B cell (primary cell): ENCODE measurements at regions not wholly inside any gene's neighbourhood (a gene's known extent, or its start where the extent isn't known, plus 50 kb on each side); places are given as distances from the start of the nearest gene placed in this dataset.

Experiments
- ATAC-seq: fragments of 200-7000 bp; cut with Tn5 transposase; one replicate; pipeline ENCODE4 v1.10.0; 2021; ENCODE audit warnings: low read depth, mild to moderate bottlenecking, moderate number of reproducible peaks, moderate library complexity
- CTCF ChIA-PET: fragments of 350-600 bp; sonication (Branson Sonifier 250); formaldehyde crosslinking; loops from one replicate; lab custom pipeline; 2021; ENCODE audit warnings: antibody characterized with exemption, inconsistent platforms; lab: Charles Lee
- POLR2A ChIA-PET: fragments of 350-600 bp; sonication (Branson Sonifier 250); formaldehyde crosslinking; loops from one replicate; lab custom pipeline; 2021; ENCODE audit warnings: antibody characterized with exemption; lab: Charles Lee
- DNase-seq: peaks from one replicate; pipeline ENCODE4 v3.0.0; 2013
- H2AFZ ChIP-seq: 2 replicates; pipeline ENCODE4 v1.6.1; 2012; ENCODE audit warnings: mild to moderate bottlenecking, low read depth, low read length; ENCODE audit not compliant: insufficient read depth, poor library complexity, severe bottlenecking
- H3K27ac ChIP-seq, 2 donors: 1 replicate in 1 of 2; 2 replicates in 1 of 2; pipeline ENCODE4 v1.5.1; 2012 to 2013; ENCODE audit warnings: low read length in 2 of 2, mild to moderate bottlenecking in 2 of 2, moderate library complexity in 1 of 2
- H3K27me3 ChIP-seq, 4 experiments: fragments of 200-600 bp in 1 of 4; sonication (generic) in 1 of 4; replicated peaks in 1 of 4; 1 replicate in 2 of 4; 2 replicates in 2 of 4; pipeline versions ENCODE4 v1.6.1 to v1.7.0; 2013 to 2016; ENCODE audit warnings: low read length in 3 of 4, mild to moderate bottlenecking in 2 of 4, mixed read lengths in 1 of 4, moderate library complexity in 1 of 4; ENCODE audit not compliant: insufficient read depth in 4 of 4, control insufficient read depth in 3 of 4; ENCODE audit errors: control extremely low read depth in 1 of 4
- H3K36me3 ChIP-seq, 2 experiments: replicated peaks in 1 of 2; 1 replicate in 1 of 2; 2 replicates in 1 of 2; pipeline versions ENCODE4 v1.6.1 to v1.7.1; 2013; ENCODE audit warnings: low read length in 1 of 2; ENCODE audit not compliant: insufficient read depth in 2 of 2, control insufficient read depth in 1 of 2; ENCODE audit errors: control extremely low read depth in 1 of 2, extremely low read depth in 1 of 2
- H3K4me1 ChIP-seq, 2 donors: fragments of 200-600 bp in 1 of 2; sonication (generic) in 1 of 2; 1 replicate in 1 of 2; 2 replicates in 1 of 2; pipeline versions ENCODE4 v1.5.1 to v1.6.1; 2013 to 2017; ENCODE audit warnings: low read length in 2 of 2; ENCODE audit not compliant: control insufficient read depth in 2 of 2, insufficient read depth in 2 of 2
- H3K4me2 ChIP-seq: replicated peaks from 2 replicates; pipeline ENCODE3; 2012; ENCODE audit warnings: mild to moderate bottlenecking, low read depth, low read length; ENCODE audit not compliant: poor library complexity, severe bottlenecking
- H3K4me3 ChIP-seq, 5 experiments: fragments of 200-600 bp in 1 of 5; sonication (generic) in 1 of 5; 1 replicate in 3 of 5; 2 replicates in 2 of 5; pipeline versions ENCODE4 v1.5.1 to v1.7.0; 2011 to 2016; ENCODE audit warnings: low read length in 4 of 5, mild to moderate bottlenecking in 4 of 5, low read depth in 2 of 5, control low read depth in 1 of 5, moderate library complexity in 1 of 5; ENCODE audit not compliant: insufficient read depth in 1 of 5; ENCODE audit errors: control extremely low read depth in 1 of 5, extremely low read depth in 1 of 5
- H3K79me2 ChIP-seq: fragments of 200-600 bp; sonication (generic); one replicate; pipeline ENCODE4 v1.6.0; 2016; ENCODE audit warnings: low read length; ENCODE audit not compliant: control insufficient read depth, insufficient read depth
- H3K9ac ChIP-seq: fragments of 200-600 bp; sonication (generic); 2 replicates; pipeline ENCODE4 v1.6.1; 2017; ENCODE audit warnings: mild to moderate bottlenecking, low read length, moderate library complexity
- H3K9me3 ChIP-seq, 3 donors: one replicate each; pipeline versions ENCODE4 v1.6.1 to v1.7.1; 2013; ENCODE audit warnings: low read length in 2 of 3; ENCODE audit not compliant: control insufficient read depth in 2 of 3, insufficient read depth in 1 of 3; ENCODE audit errors: control extremely low read depth in 1 of 3
- H4K20me1 ChIP-seq: 2 replicates; pipeline ENCODE4 v1.6.0; 2012; ENCODE audit warnings: mild to moderate bottlenecking, low read length; ENCODE audit not compliant: insufficient read depth, control insufficient read depth, poor library complexity, severe bottlenecking
- H3K27ac Mint-ChIP-seq: one replicate; pipeline ENCODE4 v1.8.0; 2021; ENCODE audit warnings: mixed read lengths
- H3K27me3 Mint-ChIP-seq: one replicate; pipeline ENCODE4 v1.8.0; 2021; ENCODE audit warnings: mixed read lengths
- H3K4me1 Mint-ChIP-seq: one replicate; pipeline ENCODE4 v1.8.0; 2021; ENCODE audit warnings: mixed read lengths
- H3K4me3 Mint-ChIP-seq: one replicate; pipeline ENCODE4 v1.8.0; 2021; ENCODE audit warnings: mixed read lengths
- H3K9me3 Mint-ChIP-seq: one replicate; pipeline ENCODE4 v1.8.0; 2022; ENCODE audit warnings: mixed read lengths; ENCODE audit not compliant: insufficient read depth
- EZH2 ChIP-seq: IDR thresholded peaks from 2 replicates; pipeline ENCODE4 v1.6.1; 2012; ENCODE audit warnings: borderline replicate concordance, low read depth, mild to moderate bottlenecking, moderate library complexity, low read length; ENCODE audit not compliant: insufficient read depth, poor library complexity, severe bottlenecking
- WGBS: methylation state at CpG from one replicate; pipeline ENCODE4 v1.1.5; 2013; ENCODE audit warnings: missing lambda C conversion rate; ENCODE audit not compliant: insufficient coverage; 5-methylcytosine and 5-hydroxymethylcytosine counted together
- intact Hi-C: fragments of 100-400 bp; cut with micrococcal nuclease; formaldehyde crosslinking; loops from one replicate; pipeline ENCODE4 v1.10.0; 2022
- TF ChIP-seq, protein P1 (sequence below): fragments of 200-600 bp; IDR thresholded peaks from one replicate; pipeline ENCODE4 v1.8.0; 2022; ENCODE audit warnings: antibody characterized with exemption, mild to moderate bottlenecking

DNA sequence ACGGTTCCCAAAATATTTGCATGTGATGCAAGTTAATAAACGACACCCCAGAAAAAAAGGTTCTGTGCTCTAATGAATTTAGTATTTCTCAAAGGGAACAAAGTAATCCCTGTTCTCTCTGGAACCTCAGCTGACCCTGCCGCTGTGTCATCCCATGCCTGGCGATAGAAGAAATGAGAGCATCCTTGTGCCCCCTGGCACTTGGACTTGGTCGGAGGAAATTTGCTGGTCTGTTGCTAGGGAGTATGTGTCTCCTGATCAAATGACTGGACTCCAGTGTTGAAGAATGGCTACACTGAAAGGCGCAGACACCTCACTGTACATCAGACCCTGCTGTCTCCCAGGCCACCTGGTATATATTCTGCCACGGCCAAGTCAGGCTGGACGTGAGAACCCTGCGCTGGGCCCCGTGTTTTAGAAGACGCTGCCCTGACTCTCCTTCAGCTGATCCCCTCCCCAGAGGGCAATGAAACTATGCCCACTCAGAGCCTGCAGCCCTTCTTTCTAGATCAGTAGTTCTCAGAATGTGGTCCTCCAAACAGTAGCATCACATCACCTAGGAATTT, 67.2 kb downstream of the THNSL1 start:
- ATAC-seq (no peak), DNase-seq (no peak)
- H2AFZ ChIP-seq = no peak overlapping the region
- H3K9me3 ChIP-seq = no peaks in the 10 kb centered on the region
- no peaks in the 10 kb centered on the region for H3K4me1 Mint-ChIP-seq
- CTCF ChIA-PET = interaction anchor here (1.0 to 6.0 kb wide), 2 partner anchors 359 to 441 kb away, joined by 3 to 85 read pairs; no protein-coding TSS in a partner anchor
- no peaks in the 10 kb centered on the region for H3K27me3 ChIP-seq
- TF ChIP-seq, protein P1, sequence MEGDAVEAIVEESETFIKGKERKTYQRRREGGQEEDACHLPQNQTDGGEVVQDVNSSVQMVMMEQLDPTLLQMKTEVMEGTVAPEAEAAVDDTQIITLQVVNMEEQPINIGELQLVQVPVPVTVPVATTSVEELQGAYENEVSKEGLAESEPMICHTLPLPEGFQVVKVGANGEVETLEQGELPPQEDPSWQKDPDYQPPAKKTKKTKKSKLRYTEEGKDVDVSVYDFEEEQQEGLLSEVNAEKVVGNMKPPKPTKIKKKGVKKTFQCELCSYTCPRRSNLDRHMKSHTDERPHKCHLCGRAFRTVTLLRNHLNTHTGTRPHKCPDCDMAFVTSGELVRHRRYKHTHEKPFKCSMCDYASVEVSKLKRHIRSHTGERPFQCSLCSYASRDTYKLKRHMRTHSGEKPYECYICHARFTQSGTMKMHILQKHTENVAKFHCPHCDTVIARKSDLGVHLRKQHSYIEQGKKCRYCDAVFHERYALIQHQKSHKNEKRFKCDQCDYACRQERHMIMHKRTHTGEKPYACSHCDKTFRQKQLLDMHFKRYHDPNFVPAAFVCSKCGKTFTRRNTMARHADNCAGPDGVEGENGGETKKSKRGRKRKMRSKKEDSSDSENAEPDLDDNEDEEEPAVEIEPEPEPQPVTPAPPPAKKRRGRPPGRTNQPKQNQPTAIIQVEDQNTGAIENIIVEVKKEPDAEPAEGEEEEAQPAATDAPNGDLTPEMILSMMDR = no peak
- no peak for TF ChIP-seq EZH2
- H3K79me2 ChIP-seq = no peaks in the 10 kb centered on the region
- no peak overlapping the region for H3K4me3 ChIP-seq
- no peak overlapping the region for H3K4me2 ChIP-seq
- no peaks in the 10 kb centered on the region for H4K20me1 ChIP-seq
- no peak overlapping the region for H3K27ac ChIP-seq
- no peaks in the 10 kb centered on the region for H3K36me3 ChIP-seq
- 94% methylated on average over 11 of the region's 11 CpGs for whole genome bisulfite sequencing
- no peak overlapping the region for H3K27ac Mint-ChIP-seq
- H3K4me1 ChIP-seq = peaks cover 0 to 3% of the 10 kb centered on the region in 2 donors
- POLR2A ChIA-PET = no interaction called here
- H3K9me3 Mint-ChIP-seq = no peaks in the 10 kb centered on the region
- H3K27me3 Mint-ChIP-seq = peaks cover 15% of the 10 kb centered on the region
- no peak overlapping the region for H3K4me3 Mint-ChIP-seq
- intact Hi-C loops = loop anchor here (10.0 kb wide), 1 partner anchor 359 kb away; the partner anchor contains the start of gene ARHGAP21
- H3K9ac ChIP-seq = no peak overlapping the region

DNA sequence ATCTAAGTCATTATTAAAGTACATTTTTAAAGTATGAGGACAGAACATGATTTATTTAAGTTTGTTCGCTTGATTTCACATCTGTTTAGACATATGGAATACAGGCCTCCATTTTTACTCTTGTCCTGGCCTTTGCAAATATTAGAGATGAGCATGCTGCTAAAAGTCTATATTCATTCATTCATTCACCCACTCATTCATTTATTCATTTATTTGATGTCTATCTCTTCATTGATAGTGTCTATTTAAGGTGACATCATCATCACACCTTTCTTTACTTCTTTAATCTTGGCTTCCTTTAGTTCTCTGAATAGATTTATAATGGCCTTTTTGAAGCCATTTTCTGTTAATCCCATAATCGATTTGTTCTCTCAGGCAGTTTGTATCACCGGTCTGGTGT, 68.0 kb downstream of the THNSL1 start:
- no peak overlapping the region for H3K4me3 ChIP-seq
- TF ChIP-seq, protein P1 = no peak
- no peak for TF ChIP-seq EZH2
- ChIA-PET POLR2A (no interaction called here), CTCF (interaction anchor here (1.0 to 6.0 kb wide), 2 partner anchors 360 to 442 kb away, joined by 3 to 85 read pairs; no protein-coding TSS in a partner anchor)
- H3K9me3 ChIP-seq = no peaks in the 10 kb centered on the region
- intact Hi-C loops = loop anchor here (10.0 kb wide), 1 partner anchor 360 kb away; the partner anchor contains the start of gene ARHGAP21
- H3K27ac Mint-ChIP-seq = no peak overlapping the region
- no peaks in the 10 kb centered on the region for H3K36me3 ChIP-seq
- no peaks in the 10 kb centered on the region for H4K20me1 ChIP-seq
- no peaks in the 10 kb centered on the region for H3K9me3 Mint-ChIP-seq
- no peak overlapping the region for H2AFZ ChIP-seq
- H3K4me2 ChIP-seq = no peak overlapping the region
- peaks cover 0 to 3% of the 10 kb centered on the region in 2 donors for H3K4me1 ChIP-seq
- H3K9ac ChIP-seq = no peak overlapping the region
- H3K79me2 ChIP-seq = no peaks in the 10 kb centered on the region
- no peaks in the 10 kb centered on the region for H3K4me1 Mint-ChIP-seq
- DNase-seq = no peak
- peaks cover 15% of the 10 kb centered on the region for H3K27me3 Mint-ChIP-seq
- H3K27ac ChIP-seq = no peak overlapping the region
- no peaks in the 10 kb centered on the region for H3K27me3 ChIP-seq
- ATAC-seq = no peak
- WGBS = no CpG with 5 or more reads among the region's 3 CpGs
- no peak overlapping the region for H3K4me3 Mint-ChIP-seq
